H1 (cell line): ENCODE measurements at regions not wholly inside any gene's neighbourhood (a gene's known extent, or its start where the extent isn't known, plus 50 kb on each side); places are given as distances from the start of the nearest gene placed in this dataset.

Experiments used
- CTCF ChIA-PET: fragments of 300-600 bp; sonication (Branson Sonifier 250); formaldehyde crosslinking; loops from one replicate; lab custom pipeline; 2021; ENCODE audit not compliant: partially characterized antibody; lab: Charles Lee
- POLR2A ChIA-PET: fragments of 300-600 bp; sonication (Branson Sonifier 250); formaldehyde crosslinking; loops from one replicate; lab custom pipeline; 2021; ENCODE audit warnings: inconsistent platforms; ENCODE audit not compliant: partially characterized antibody; lab: Charles Lee
- DNase-seq, 2 experiments: peaks; one replicate each; pipeline versions ENCODE4 v3.0.0 to v3.0.0-alpha.2; 2010 to 2022; ENCODE audit warnings: low spot score in 2 of 2, low read depth in 1 of 2, mixed read lengths in 1 of 2
- FAIRE-seq: peaks from 2 replicates; lab custom pipeline; 2011; peaks lifted over from hg19 to GRCh38; lab: Jason Lieb, UNC
- H2AFZ ChIP-seq: 2 replicates; pipeline ENCODE4 v1.8.1; 2012; ENCODE audit warnings: low read length, inconsistent platforms
- H2AK5ac ChIP-seq: 2 replicates; pipeline ENCODE4 v1.6.1; 2013; ENCODE audit warnings: low read depth, low read length
- H2BK120ac ChIP-seq: replicated peaks from 2 replicates; pipeline ENCODE3; 2013; ENCODE audit warnings: low read depth, low read length, inconsistent platforms
- H2BK12ac ChIP-seq: 2 replicates; pipeline ENCODE4 v1.6.1; 2013; ENCODE audit warnings: low read depth, low read length
- H2BK15ac ChIP-seq: 2 replicates; pipeline ENCODE4 v1.6.1; 2013; ENCODE audit warnings: low read length
- H2BK20ac ChIP-seq: 2 replicates; pipeline ENCODE4 v1.6.1; 2013; ENCODE audit warnings: low read length
- H2BK5ac ChIP-seq: 2 replicates; pipeline ENCODE4 v1.6.1; 2013; ENCODE audit warnings: low read depth, low read length
- H3K14ac ChIP-seq: 2 replicates; pipeline ENCODE4 v1.6.1; 2013; ENCODE audit warnings: inconsistent platforms; ENCODE audit not compliant: insufficient read length
- H3K18ac ChIP-seq: 2 replicates; pipeline ENCODE4 v1.6.1; 2013; ENCODE audit warnings: low read length; ENCODE audit errors: extremely low read depth
- H3K23ac ChIP-seq: 2 replicates; pipeline ENCODE4 v1.6.1; 2013; ENCODE audit warnings: inconsistent platforms; ENCODE audit not compliant: insufficient read length
- H3K23me2 ChIP-seq: 2 replicates; pipeline ENCODE4 v1.6.1; 2013; ENCODE audit warnings: low read depth, low read length
- H3K27ac ChIP-seq: 2 replicates; pipeline ENCODE4 v1.6.1; 2011; ENCODE audit warnings: low read depth, low read length, inconsistent platforms
- H3K27me3 ChIP-seq, 4 experiments: replicated peaks in 1 of 4; 1 replicate in 1 of 4; 2 replicates in 3 of 4; pipeline versions ENCODE4 v1.6.1 to v1.8.1; 2011 to 2013; ENCODE audit warnings: low read length in 3 of 4, mild to moderate bottlenecking in 3 of 4, inconsistent platforms in 2 of 4, mixed read lengths in 2 of 4, moderate library complexity in 1 of 4; ENCODE audit not compliant: control insufficient read depth in 3 of 4, insufficient read depth in 3 of 4; ENCODE audit errors: extremely low read depth in 1 of 4
- H3K36me3 ChIP-seq, 4 experiments: 2 replicates each; pipeline versions ENCODE4 v1.6.1 to v1.8.1; 2011 to 2013; ENCODE audit warnings: mild to moderate bottlenecking in 4 of 4, low read length in 3 of 4, moderate library complexity in 2 of 4, control low read depth in 1 of 4, inconsistent platforms in 1 of 4; ENCODE audit not compliant: insufficient read depth in 4 of 4, control insufficient read depth in 2 of 4
- H3K4ac ChIP-seq: replicated peaks from 2 replicates; pipeline ENCODE3; 2013; ENCODE audit warnings: low read length, low read depth, mixed read lengths, inconsistent platforms; ENCODE audit not compliant: insufficient read length
- H3K4me1 ChIP-seq, 4 experiments: replicated peaks in 1 of 4; 1 replicate in 1 of 4; 2 replicates in 3 of 4; pipeline versions ENCODE4 v1.6.1 to v1.8.1; 2011 to 2013; ENCODE audit warnings: low read length in 3 of 4, inconsistent platforms in 2 of 4, mixed read lengths in 1 of 4; ENCODE audit not compliant: insufficient read depth in 4 of 4, control insufficient read depth in 3 of 4
- H3K4me2 ChIP-seq, 2 experiments: 2 replicates each; pipeline versions ENCODE4 v1.6.1 to v1.8.1; 2011 to 2013; ENCODE audit warnings: low read depth in 2 of 2, low read length in 2 of 2, control low read depth in 1 of 2, inconsistent platforms in 1 of 2, mild to moderate bottlenecking in 1 of 2; ENCODE audit not compliant: insufficient read depth in 1 of 2
- H3K4me3 ChIP-seq, 4 experiments: fragments of 200-600, 300-600 bp in 1 of 4; sonication (generic), shearing (Covaris generic), sonication (Bioruptor Twin) in 1 of 4; 2 replicates each; pipeline versions ENCODE4 v1.5.1 to v1.8.1; 2011 to 2016; ENCODE audit warnings: low read length in 4 of 4, low read depth in 3 of 4, control low read depth in 2 of 4, inconsistent platforms in 2 of 4, mild to moderate bottlenecking in 2 of 4, mixed read lengths in 1 of 4, moderate library complexity in 1 of 4; ENCODE audit not compliant: insufficient read depth in 2 of 4; ENCODE audit errors: extremely low read depth in 1 of 4
- H3K56ac ChIP-seq: replicated peaks from 2 replicates; pipeline ENCODE3; 2013; ENCODE audit warnings: low read depth, mild to moderate bottlenecking, mixed read lengths, low read length, inconsistent platforms; ENCODE audit not compliant: insufficient read length
- H3K79me1 ChIP-seq: 2 replicates; pipeline ENCODE4 v1.6.1; 2013; ENCODE audit warnings: low read depth, low read length, control low read depth
- H3K79me2 ChIP-seq, 2 experiments: 2 replicates each; pipeline versions ENCODE4 v1.6.1 to v1.8.1; 2012 to 2013; ENCODE audit warnings: low read length in 2 of 2, mild to moderate bottlenecking in 2 of 2, inconsistent platforms in 1 of 2; ENCODE audit not compliant: insufficient read depth in 2 of 2, control insufficient read depth in 1 of 2
- H3K9ac ChIP-seq, 4 experiments: replicated peaks in 1 of 4; 1 replicate in 1 of 4; 2 replicates in 3 of 4; pipeline versions ENCODE4 v1.6.1 to v1.8.1; 2011 to 2013; ENCODE audit warnings: low read depth in 3 of 4, low read length in 3 of 4, control low read depth in 2 of 4, mild to moderate bottlenecking in 2 of 4, moderate library complexity in 2 of 4, inconsistent platforms in 1 of 4; ENCODE audit errors: extremely low read depth in 1 of 4
- H3K9me3 ChIP-seq, 2 experiments: 2 replicates each; pipeline versions ENCODE4 v1.6.1 to v1.8.1; 2012 to 2013; ENCODE audit warnings: mild to moderate bottlenecking in 2 of 2, moderate library complexity in 2 of 2, control low read depth in 1 of 2, inconsistent platforms in 1 of 2, low read depth in 1 of 2, low read length in 1 of 2, mixed read lengths in 1 of 2; ENCODE audit not compliant: insufficient read depth in 2 of 2
- H4K20me1 ChIP-seq, 2 experiments: replicated peaks in 1 of 2; 2 replicates each; pipeline versions ENCODE3 to v1.8.1; 2011 to 2013; ENCODE audit warnings: inconsistent platforms in 2 of 2, low read length in 2 of 2, mild to moderate bottlenecking in 1 of 2; ENCODE audit not compliant: insufficient read depth in 2 of 2, control insufficient read depth in 1 of 2
- H4K5ac ChIP-seq: 2 replicates; pipeline ENCODE4 v1.6.1; 2013; ENCODE audit warnings: low read length, low read depth, mixed read lengths, inconsistent platforms; ENCODE audit not compliant: insufficient read length
- H4K8ac ChIP-seq: 2 replicates; pipeline ENCODE4 v1.8.0; 2013; ENCODE audit warnings: mild to moderate bottlenecking, moderate library complexity, low read length, inconsistent platforms; ENCODE audit not compliant: insufficient read depth; ENCODE audit errors: extremely low read depth
- H4K91ac ChIP-seq: replicated peaks from 2 replicates; pipeline ENCODE3; 2013; ENCODE audit warnings: low read length, mixed read lengths, inconsistent platforms; ENCODE audit not compliant: insufficient read length
- ATF3 ChIP-seq: IDR thresholded peaks from 2 replicates; pipeline ENCODE4 v1.6.1; 2011; ENCODE audit warnings: low read depth, mild to moderate bottlenecking, low read length; ENCODE audit not compliant: insufficient read depth
- CBX8 ChIP-seq: fragments of 300-800, 300-1000 bp; sonication (generic); IDR thresholded peaks from 2 replicates; pipeline ENCODE4 v1.7.1; 2016; ENCODE audit warnings: low read depth, low read length, borderline replicate concordance
- CHD2 ChIP-seq: IDR thresholded peaks from 2 replicates; pipeline ENCODE4 v1.6.1; 2012; ENCODE audit warnings: low read length, improper control_type of control experiment
- HDAC2 ChIP-seq, 2 experiments: fragments of 300-600 bp in 1 of 2; sonication (generic) in 1 of 2; IDR thresholded peaks; 2 replicates each; pipeline ENCODE4 v1.6.1; 2011 to 2012; ENCODE audit warnings: low read depth in 2 of 2, low read length in 2 of 2, mild to moderate bottlenecking in 2 of 2, moderate library complexity in 2 of 2, borderline replicate concordance in 1 of 2, inconsistent platforms in 1 of 2
- JUN ChIP-seq: IDR thresholded peaks from 2 replicates; pipeline ENCODE4 v1.6.1; 2011; ENCODE audit warnings: low read depth, mild to moderate bottlenecking, improper control_type of control experiment, low read length
- JUND ChIP-seq: IDR thresholded peaks from 2 replicates; pipeline ENCODE4 v1.6.1; 2011; ENCODE audit warnings: mild to moderate bottlenecking, improper control_type of control experiment, low read length
- NANOG ChIP-seq: IDR thresholded peaks from 2 replicates; pipeline ENCODE4 v1.6.1; 2011; ENCODE audit warnings: low read length, low read depth, mild to moderate bottlenecking, inconsistent platforms; ENCODE audit not compliant: insufficient read depth, poor library complexity, severe bottlenecking
- NRF1 ChIP-seq: IDR thresholded peaks from 2 replicates; pipeline ENCODE4 v1.6.1; 2011; ENCODE audit warnings: mild to moderate bottlenecking, low read depth, low read length, improper control_type of control experiment
- SIN3A ChIP-seq, 2 experiments: IDR thresholded peaks in 1 of 2; conservative IDR thresholded peaks in 1 of 2; 2 replicates each; pipeline ENCODE4 v1.6.1; 2011 to 2012; ENCODE audit warnings: low read length in 2 of 2, improper control_type of control experiment in 1 of 2, low read depth in 1 of 2, mild to moderate bottlenecking in 1 of 2
- SP4 ChIP-seq: IDR thresholded peaks from 2 replicates; pipeline ENCODE4 v1.6.1; 2012; ENCODE audit warnings: low read length, inconsistent platforms
- SUZ12 ChIP-seq: fragments of 200-600 bp; sonication (generic); IDR thresholded peaks from 2 replicates; pipeline ENCODE4 v1.6.1; 2012; ENCODE audit warnings: mild to moderate bottlenecking, inconsistent platforms, low read length, moderate library complexity, mixed read lengths
- WGBS, 2 experiments: shearing (Covaris generic) in 1 of 2; methylation state at CpG; one replicate each; pipeline versions ENCODE4 v1.1.6 to v1.1.7; 2013 to 2015; ENCODE audit warnings: low lambda C conversion rate in 2 of 2, mixed read lengths in 2 of 2, inconsistent platforms in 1 of 2, low coverage in 1 of 2, missing lambda C conversion rate in 1 of 2; ENCODE audit not compliant: insufficient replicate concordance in 2 of 2, insufficient coverage in 1 of 2, insufficient read length in 1 of 2; ENCODE audit errors: extremely low coverage in 1 of 2, missing lambda C conversion rate in 1 of 2; 5-methylcytosine and 5-hydroxymethylcytosine counted together

- no peak overlapping the region for H2BK5ac ChIP-seq
- DNase-seq (no peak), FAIRE-seq (no peak)
- H3K14ac ChIP-seq, result no peak overlapping the region
- no peak overlapping the region for H3K23ac ChIP-seq
- no peak overlapping the region for H3K9ac ChIP-seq
- H2BK15ac ChIP-seq, result no peak overlapping the region
- ChIA-PET CTCF (no interaction called here), POLR2A (no interaction called here)
- H2BK20ac ChIP-seq, result no peak overlapping the region
- H3K27me3 ChIP-seq, result no peaks in the 10 kb centered on the region
- no peak overlapping the region for H3K18ac ChIP-seq
- H2BK120ac ChIP-seq, result no peak overlapping the region
- no peak overlapping the region for H4K5ac ChIP-seq
- H3K4me1 ChIP-seq, result no peaks in the 10 kb centered on the region
- no peaks in the 10 kb centered on the region for H3K79me2 ChIP-seq
- TF ChIP-seq SIN3A (conservative IDR thresholded peaks at IDR 0.05 in 1 of 2, IDR thresholded peaks at IDR 0.05 in 1 of 2; ENCODE audit: low read depth in 1 of 2, low read length in 2 of 2) (no peak), ATF3 (no peak), JUND (no peak), SP4 (no peak), NANOG (no peak), CBX8 (no peak), JUN (no peak), CHD2 (no peak), NRF1 (no peak), SUZ12 (no peak), HDAC2 (IDR thresholded peaks at IDR 0.05; ENCODE audit: borderline replicate concordance in 1 of 2, low read depth in 2 of 2, low read length in 2 of 2) (no peak)
- H3K36me3 ChIP-seq, result no peaks in the 10 kb centered on the region
- H3K56ac ChIP-seq, result no peak overlapping the region
- H4K20me1 ChIP-seq, result no peaks in the 10 kb centered on the region
- no peak overlapping the region for H2AFZ ChIP-seq
- no peaks in the 10 kb centered on the region for H3K9me3 ChIP-seq
- H4K8ac ChIP-seq, result no peak overlapping the region
- no peaks in the 10 kb centered on the region for H3K23me2 ChIP-seq
- H4K91ac ChIP-seq, result no peak overlapping the region
- H3K4me2 ChIP-seq, result no peak overlapping the region
- no peak overlapping the region for H2AK5ac ChIP-seq
- 87% methylated on average over 4 of the region's 4 CpGs; no CpG with 5 or more reads in 1 of the 2 experiments for WGBS, 2 experiments
- no peak overlapping the region for H3K4ac ChIP-seq
- no peak overlapping the region for H2BK12ac ChIP-seq
- H3K27ac ChIP-seq, result no peak overlapping the region
- no peaks in the 10 kb centered on the region for H3K79me1 ChIP-seq
- H3K4me3 ChIP-seq, result no peak overlapping the region
These were observed 122.2 kb upstream of the SYN3 start for GRCh38 chr22:33180356-33180755.
